Subcutaneous abdominal adipose tissue (tissue), 5 donors: ENCODE measurements at regions not wholly inside any gene's neighbourhood (a gene's known extent, or its start where the extent isn't known, plus 50 kb on each side); places are given as distances from the start of the nearest gene placed in this dataset.

ENCODE experiments used
- H3K27ac ChIP-seq: one replicate; pipeline ENCODE4 v1.7.0; 2013; ENCODE audit warnings: low read depth, mild to moderate bottlenecking, inconsistent platforms, low read length, moderate library complexity
- H3K27me3 ChIP-seq, 5 donors: one replicate each; pipeline ENCODE4 v1.7.0; 2013; ENCODE audit warnings: low read length in 5 of 5, inconsistent platforms in 1 of 5; ENCODE audit not compliant: control insufficient read depth in 5 of 5, insufficient read depth in 4 of 5
- H3K36me3 ChIP-seq, 5 donors: one replicate each; pipeline ENCODE4 v1.7.0; 2013; ENCODE audit warnings: low read length in 5 of 5; ENCODE audit not compliant: control insufficient read depth in 5 of 5, insufficient read depth in 5 of 5
- H3K4me1 ChIP-seq, 5 donors: one replicate each; pipeline ENCODE4 v1.7.0; 2013; ENCODE audit warnings: low read length in 5 of 5, mild to moderate bottlenecking in 3 of 5, moderate library complexity in 1 of 5; ENCODE audit not compliant: control insufficient read depth in 5 of 5, insufficient read depth in 5 of 5
- H3K4me3 ChIP-seq, 5 donors: one replicate each; pipeline ENCODE4 v1.7.0; 2013; ENCODE audit warnings: low read length in 5 of 5, low read depth in 1 of 5
- H3K9ac ChIP-seq, 5 donors: one replicate each; pipeline ENCODE4 v1.7.0; 2013; ENCODE audit warnings: low read length in 5 of 5, mild to moderate bottlenecking in 4 of 5, moderate library complexity in 3 of 5
- H3K9me3 ChIP-seq, 5 donors: one replicate each; pipeline ENCODE4 v1.7.0; 2013; ENCODE audit warnings: low read length in 5 of 5; ENCODE audit not compliant: control insufficient read depth in 5 of 5
- donor health status: healthy.
- donor health status: healthy.
- donor health status: healthy.
- donor health status: healthy.
- donor health status: healthy.

DNA sequence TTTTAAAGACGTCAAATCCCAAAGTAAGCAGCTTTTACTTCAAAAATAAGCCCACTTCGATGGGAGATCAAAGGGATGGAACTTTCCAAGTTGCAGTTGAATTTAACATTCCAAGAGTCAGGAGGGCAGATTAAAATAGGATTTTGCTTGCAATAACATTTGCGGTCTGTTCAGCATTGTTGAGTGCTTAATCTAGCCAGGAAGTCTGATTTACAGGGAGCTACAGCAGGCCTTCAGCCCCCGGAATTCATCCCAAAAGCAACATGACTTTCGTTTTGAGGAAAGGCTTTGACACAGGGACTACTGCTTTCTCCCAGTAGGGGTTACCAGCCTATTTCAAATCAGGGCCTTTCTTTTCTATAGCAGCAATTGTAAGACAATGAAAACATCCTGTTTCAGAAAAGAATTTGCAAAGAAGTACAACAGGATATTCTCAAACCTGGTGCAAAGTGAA is 279.6 kb upstream of the PITRM1 start:
- Histone ChIP-seq H3K4me3 (peak overlapping the region in 4 of 5 donors; percentile 18 to 51 (median 19)), H3K27me3 (peaks cover 0 to 4% (median 0%) of the 10 kb centered on the region in 5 donors), H3K4me1 (peaks cover 17 to 40% (median 22%) of the 10 kb centered on the region in 5 donors), H3K9me3 (peaks cover 0 to 3% (median 0%) of the 10 kb centered on the region in 5 donors), H3K27ac (peak overlapping the region; percentile 73), H3K9ac (peak overlapping the region in 1 of 5 donors; percentile 14), H3K36me3 (peaks cover 0 to under 1% (median 0%) of the 10 kb centered on the region in 5 donors)

GRCh38 chr10:3451516-3452172 is 279.1 kb upstream of the PITRM1 start:
- no peaks in the 10 kb centered on the region for H3K27me3 ChIP-seq
- no peaks in the 10 kb centered on the region for H3K36me3 ChIP-seq
- peak overlapping the region; percentile 73 for H3K27ac ChIP-seq
- peak overlapping the region in 2 of 5 donors; percentile 19 to 51 for H3K4me3 ChIP-seq
- no peaks in the 10 kb centered on the region for H3K9me3 ChIP-seq
- peaks cover 17 to 40% (median 22%) of the 10 kb centered on the region in 5 donors for H3K4me1 ChIP-seq
- H3K9ac ChIP-seq = peak overlapping the region in 1 of 5 donors; percentile 14

GRCh38 chr10:3446221-3446620 is 273.6 kb upstream of the PITRM1 start:
- H3K36me3 ChIP-seq = no peaks in the 10 kb centered on the region
- no peaks in the 10 kb centered on the region for H3K9me3 ChIP-seq
- no peak overlapping the region for H3K9ac ChIP-seq
- no peak overlapping the region for H3K4me3 ChIP-seq
- H3K27me3 ChIP-seq = no peaks in the 10 kb centered on the region
- no peak overlapping the region for H3K27ac ChIP-seq
- H3K4me1 ChIP-seq = no peaks in the 10 kb centered on the region

- H3K27ac ChIP-seq = no peak overlapping the region
- H3K9ac ChIP-seq = no peak overlapping the region
- H3K4me1 ChIP-seq = no peaks in the 10 kb centered on the region
- no peak overlapping the region for H3K4me3 ChIP-seq
- no peaks in the 10 kb centered on the region for H3K27me3 ChIP-seq
- no peaks in the 10 kb centered on the region for H3K36me3 ChIP-seq
- no peaks in the 10 kb centered on the region for H3K9me3 ChIP-seq
Observed at GRCh38 chr10:3445648-3446047, 273.1 kb upstream of the PITRM1 start.

DNA sequence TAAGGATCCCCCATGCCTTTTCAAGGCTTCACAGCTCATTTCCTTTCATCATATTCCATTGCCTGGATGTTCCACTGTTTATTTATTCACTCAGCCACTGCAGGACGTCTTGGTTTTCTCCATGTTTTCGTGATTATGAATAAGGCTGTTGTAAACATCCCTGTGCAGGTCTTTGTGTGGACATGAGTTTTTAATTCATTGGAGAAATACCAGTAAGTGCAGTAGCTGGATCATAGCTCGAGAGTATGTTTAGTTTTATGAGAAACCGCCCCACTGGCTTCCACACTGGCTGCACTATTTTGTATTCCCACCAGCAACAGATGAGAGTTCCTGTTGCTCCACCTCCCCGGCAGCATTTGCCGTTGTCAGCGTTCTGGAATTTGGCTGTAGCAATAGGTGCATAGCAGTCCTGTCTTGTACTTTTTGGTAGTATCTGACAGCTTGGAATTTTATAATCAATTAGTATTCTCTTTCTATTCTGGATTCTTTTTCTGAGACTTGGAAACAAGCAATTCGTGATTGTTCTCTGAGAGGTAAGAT is 269.9 kb upstream of the PITRM1 start:
- H3K27me3 ChIP-seq = no peaks in the 10 kb centered on the region
- H3K4me3 ChIP-seq = no peak overlapping the region
- H3K9ac ChIP-seq = no peak overlapping the region
- H3K36me3 ChIP-seq = no peaks in the 10 kb centered on the region
- H3K9me3 ChIP-seq = peaks cover 0 to 4% (median 3%) of the 10 kb centered on the region in 5 donors
- H3K4me1 ChIP-seq = peaks cover 0 to under 1% (median 0%) of the 10 kb centered on the region in 5 donors
- H3K27ac ChIP-seq = no peak overlapping the region

DNA sequence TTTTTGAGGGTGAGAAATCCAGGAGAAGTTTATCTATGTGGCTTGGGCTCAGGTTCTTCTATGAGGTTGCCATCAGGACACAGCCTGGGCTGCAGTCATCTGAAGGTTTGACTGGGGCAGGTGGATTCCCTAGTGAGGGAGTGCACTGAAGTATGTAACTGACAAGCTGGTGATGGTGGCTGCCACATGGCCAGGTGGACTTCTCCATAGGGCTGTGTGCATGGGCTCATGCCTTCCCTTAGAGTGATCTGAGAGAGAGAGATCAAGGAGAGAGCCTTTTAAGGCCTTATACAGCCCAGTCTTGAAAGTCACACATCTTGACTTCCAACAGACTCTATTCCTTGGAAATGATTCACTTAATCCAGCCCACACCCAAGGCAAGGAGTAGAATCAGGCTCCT is 266.6 kb upstream of the PITRM1 start:
- no peaks in the 10 kb centered on the region for H3K27me3 ChIP-seq
- no peak overlapping the region for H3K27ac ChIP-seq
- H3K36me3 ChIP-seq = no peaks in the 10 kb centered on the region
- no peak overlapping the region for H3K9ac ChIP-seq
- H3K9me3 ChIP-seq = peaks cover 0 to 4% (median 3%) of the 10 kb centered on the region in 5 donors
- peaks cover 0 to 3% (median 0%) of the 10 kb centered on the region in 5 donors for H3K4me1 ChIP-seq
- H3K4me3 ChIP-seq = no peak overlapping the region

DNA sequence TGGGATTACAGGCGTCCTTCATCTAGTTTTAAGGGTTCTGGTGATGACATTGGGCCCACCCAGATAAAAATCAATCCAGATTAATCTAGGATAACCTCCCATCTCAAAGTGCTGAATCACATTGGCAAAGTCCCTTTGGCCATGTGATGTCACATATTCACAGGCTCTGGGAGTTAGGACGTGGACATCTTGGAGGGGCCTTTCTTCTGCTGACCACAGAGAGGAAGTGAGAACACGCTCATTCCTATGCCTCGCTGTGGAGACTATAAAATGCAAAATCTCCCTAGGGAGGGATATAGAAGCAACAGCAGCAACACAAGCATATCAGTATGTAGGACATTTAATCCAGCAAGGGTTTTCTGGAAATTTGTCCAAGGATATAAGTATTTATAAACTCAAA is 266.0 kb upstream of the PITRM1 start:
- peaks cover 0 to 4% (median 0%) of the 10 kb centered on the region in 5 donors for H3K4me1 ChIP-seq
- peaks cover 0 to 4% (median 3%) of the 10 kb centered on the region in 5 donors for H3K9me3 ChIP-seq
- no peaks in the 10 kb centered on the region for H3K27me3 ChIP-seq
- H3K27ac ChIP-seq = no peak overlapping the region
- H3K36me3 ChIP-seq = no peaks in the 10 kb centered on the region
- H3K9ac ChIP-seq = no peak overlapping the region
- no peak overlapping the region for H3K4me3 ChIP-seq

DNA sequence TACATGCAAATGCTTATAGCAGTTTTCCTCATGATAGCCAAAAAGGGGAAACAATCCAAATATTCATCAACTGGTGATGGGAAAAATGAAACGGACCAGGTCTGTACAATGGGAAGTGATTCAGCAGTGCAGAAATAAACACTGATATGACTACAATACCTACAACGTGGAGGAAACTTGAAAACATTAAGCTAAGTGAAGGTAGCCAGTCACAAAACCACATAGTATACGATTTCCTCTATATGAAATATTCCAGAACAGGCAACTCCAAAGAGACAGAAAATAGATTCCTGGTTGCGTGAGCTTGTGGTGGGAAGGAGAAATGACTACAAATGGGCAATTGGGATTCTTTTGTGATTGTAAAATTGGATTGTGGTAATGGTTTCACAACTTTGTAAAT is 263.1 kb upstream of the PITRM1 start:
- Histone ChIP-seq H3K9ac (no peak overlapping the region), H3K36me3 (no peaks in the 10 kb centered on the region), H3K27ac (no peak overlapping the region), H3K27me3 (no peaks in the 10 kb centered on the region), H3K9me3 (peaks cover 0 to 4% (median 3%) of the 10 kb centered on the region in 5 donors), H3K4me1 (peaks cover 0 to 4% (median 3%) of the 10 kb centered on the region in 5 donors), H3K4me3 (peak overlapping the region in 1 of 5 donors; percentile 17)

GRCh38 chr10:3433988-3434387 is 261.4 kb upstream of the PITRM1 start:
- no peaks in the 10 kb centered on the region for H3K27me3 ChIP-seq
- no peak overlapping the region for H3K9ac ChIP-seq
- H3K4me1 ChIP-seq = peaks cover 0 to 20% (median 3%) of the 10 kb centered on the region in 5 donors
- peak overlapping the region in 1 of 5 donors; percentile 30 for H3K4me3 ChIP-seq
- H3K27ac ChIP-seq = no peak overlapping the region
- peaks cover 0 to 3% (median 0%) of the 10 kb centered on the region in 5 donors for H3K9me3 ChIP-seq
- no peaks in the 10 kb centered on the region for H3K36me3 ChIP-seq

DNA sequence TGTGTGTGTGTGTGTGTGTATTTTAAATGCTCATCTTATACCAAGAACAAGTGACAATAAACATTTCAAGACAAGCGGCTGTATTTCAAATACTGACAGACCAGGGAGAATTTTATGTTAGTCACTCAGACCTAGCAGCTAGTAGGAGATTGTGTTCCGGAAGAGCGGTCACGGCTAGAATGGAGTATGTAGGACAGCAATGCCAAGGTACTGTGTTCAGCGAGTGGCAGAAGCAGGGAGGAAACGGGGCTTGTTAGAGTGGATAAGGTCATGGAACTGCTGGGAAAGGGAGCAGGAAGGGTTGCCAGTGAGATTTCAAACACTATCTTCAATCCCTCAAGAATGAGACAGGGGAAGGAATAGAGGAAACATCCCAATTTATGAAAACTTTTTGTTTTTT is 260.5 kb upstream of the PITRM1 start:
- Histone ChIP-seq H3K4me1 (peaks cover 0 to 21% (median 4%) of the 10 kb centered on the region in 5 donors), H3K4me3 (no peak overlapping the region), H3K9ac (no peak overlapping the region), H3K27me3 (no peaks in the 10 kb centered on the region), H3K36me3 (no peaks in the 10 kb centered on the region), H3K9me3 (peaks cover 0 to 1% (median 0%) of the 10 kb centered on the region in 5 donors), H3K27ac (no peak overlapping the region)
